ENCODE measurements at regions not wholly inside any gene's neighbourhood (a gene's known extent, or its start where the extent isn't known, plus 50 kb on each side); places are given as distances from the start of the nearest gene placed in this dataset.

GRCh38 chr4:180581061-180581460, 1662.1 kb upstream of the TENM3 start:
- no peak for TF ChIP-seq TCF7 (IDR thresholded peaks at IDR 0.05; ENCODE audit: borderline replicate concordance)
- TF ChIP-seq RELA (IDR thresholded peaks at IDR 0.05; ENCODE audit: borderline replicate concordance, partially characterized antibody) = no peak
- no peak for TF ChIP-seq CTCF (IDR thresholded peaks at IDR 0.05 in 2 of 3, conservative IDR thresholded peaks at IDR 0.05 in 1 of 3; ENCODE audit: control insufficient read depth in 2 of 3, extremely low read depth in 1 of 3, insufficient read depth in 1 of 3, low read depth in 3 of 3, low read length in 3 of 3)
- no peak for TF ChIP-seq CEBPB (IDR thresholded peaks at IDR 0.05; ENCODE audit: borderline replicate concordance in 1 of 2, low read depth in 2 of 2, low read length in 2 of 2)
- no peak for TF ChIP-seq EZH2 (IDR thresholded peaks at IDR 0.05; ENCODE audit: borderline replicate concordance, control insufficient read depth, low read depth, low read length)
- no peak for TF ChIP-seq HDAC2 (IDR thresholded peaks at IDR 0.05)
- TF ChIP-seq POLR2A (IDR thresholded peaks at IDR 0.05; ENCODE audit: low read depth, low read length) = no peak
- no peak for TF ChIP-seq CBX5 (IDR thresholded peaks at IDR 0.05; ENCODE audit: low read depth)
- TF ChIP-seq BACH1 (IDR thresholded peaks at IDR 0.05; ENCODE audit: borderline replicate concordance) = no peak
- TF ChIP-seq ZNF274 (IDR thresholded peaks at IDR 0.05; ENCODE audit: insufficient read depth, insufficient read length) = no peak
- TF ChIP-seq ELK1 (IDR thresholded peaks at IDR 0.05; ENCODE audit: low read depth, low read length) = no peak
- TF ChIP-seq ZNF384 (IDR thresholded peaks at IDR 0.05; ENCODE audit: borderline replicate concordance, low read depth, low read length) = no peak

All from GM12878 (cell line).